OCI-LY7 (cell line): ENCODE measurements at regions not wholly inside any gene's neighbourhood (a gene's known extent, or its start where the extent isn't known, plus 50 kb on each side); places are given as distances from the start of the nearest gene placed in this dataset.

Experiments used
- BruUV-seq: library from RNA; stranded (reverse); fragments of 400-500 nt; replicated peaks from 2 replicates; lab custom pipeline; 2021; lab: Mats Ljungman, UMichigan
- CTCF ChIA-PET: fragments of 300-600 bp; sonication (Branson Sonifier 250); formaldehyde crosslinking; loops from one replicate; lab custom pipeline; 2022; ENCODE audit warnings: antibody characterized with exemption; ENCODE audit not compliant: unreplicated experiment; lab: Charles Lee
- POLR2A ChIA-PET: fragments of 300-600 bp; sonication (Branson Sonifier 250); formaldehyde crosslinking; loops from one replicate; lab custom pipeline; 2022; ENCODE audit warnings: antibody characterized with exemption; lab: Charles Lee
- DNase-seq: peaks from one replicate; pipeline ENCODE4 v3.0.0-alpha.2; 2015; ENCODE audit warnings: low spot score
- H2AFZ ChIP-seq: fragments of 200-600 bp; sonication (generic), shearing (Covaris generic); 2 replicates; pipeline ENCODE4 v1.6.1; 2014; ENCODE audit warnings: mild to moderate bottlenecking, antibody characterized with exemption, low read length, moderate library complexity
- H3K27ac ChIP-seq: fragments of 200-600 bp; sonication (generic); 2 replicates; pipeline ENCODE4 v1.5.1; 2014; ENCODE audit warnings: mixed run types, low read depth, mild to moderate bottlenecking, moderate library complexity, low read length, inconsistent platforms; ENCODE audit not compliant: poor library complexity, severe bottlenecking
- H3K36me3 ChIP-seq: fragments of 200-600 bp; sonication (generic); 2 replicates; pipeline ENCODE4 v1.6.1; 2014; ENCODE audit warnings: mild to moderate bottlenecking, antibody characterized with exemption, low read length, moderate library complexity, mixed read lengths; ENCODE audit not compliant: insufficient read depth
- H3K4me1 ChIP-seq: fragments of 200-600 bp; sonication (generic); 2 replicates; pipeline ENCODE4 v1.5.1; 2014; ENCODE audit warnings: mild to moderate bottlenecking, low read length; ENCODE audit not compliant: insufficient read depth, poor library complexity, severe bottlenecking
- H3K4me2 ChIP-seq: fragments of 200-600 bp; sonication (generic); 2 replicates; pipeline ENCODE4 v1.6.1; 2014; ENCODE audit warnings: mild to moderate bottlenecking, low read length
- H3K4me3 ChIP-seq: fragments of 200-600 bp; sonication (generic); 2 replicates; pipeline ENCODE4 v1.5.1; 2014; ENCODE audit warnings: mild to moderate bottlenecking, low read depth, low read length; ENCODE audit not compliant: poor library complexity, severe bottlenecking
- H3K79me2 ChIP-seq: fragments of 200-600 bp; sonication (generic); 2 replicates; pipeline ENCODE4 v1.6.1; 2016; ENCODE audit warnings: low read depth, mild to moderate bottlenecking, low read length, moderate library complexity, mixed read lengths; ENCODE audit not compliant: insufficient read depth
- H3K9me2 ChIP-seq: fragments of 200-600 bp; sonication (generic); 2 replicates; pipeline ENCODE4 v1.6.1; 2016; ENCODE audit warnings: mild to moderate bottlenecking, low read length, mixed read lengths; ENCODE audit not compliant: insufficient read depth
- H3K9me3 ChIP-seq: fragments of 200-600 bp; sonication (generic); 2 replicates; pipeline ENCODE4 v1.6.1; 2014; ENCODE audit warnings: mild to moderate bottlenecking, mixed run types, low read length, mixed read lengths
- H4K20me1 ChIP-seq: fragments of 200-600 bp; sonication (generic); 2 replicates; pipeline ENCODE4 v1.6.1; 2014; ENCODE audit warnings: mild to moderate bottlenecking, antibody characterized with exemption, low read length, moderate library complexity, mixed read lengths; ENCODE audit not compliant: insufficient read depth
- CTCF ChIP-seq: fragments of 200-600 bp; sonication (generic); conservative IDR thresholded peaks from 2 replicates; pipeline ENCODE4 v1.5.1; 2014; ENCODE audit warnings: mild to moderate bottlenecking, antibody characterized with exemption, low read length, moderate library complexity, mixed read lengths
- EZH2phosphoT487 ChIP-seq: fragments of 200-600 bp; sonication (generic); IDR thresholded peaks from 2 replicates; pipeline ENCODE4 v1.6.1; 2018; ENCODE audit warnings: low read depth, borderline replicate concordance, mild to moderate bottlenecking, mixed run types, antibody characterized with exemption, low read length, moderate library complexity, mixed read lengths
- intact Hi-C: fragments of 100-400 bp; cut with micrococcal nuclease; formaldehyde crosslinking; loops from one replicate; pipeline ENCODE4 v1.10.0; 2022; ENCODE audit not compliant: unreplicated experiment

- H3K9me2 ChIP-seq: no peaks in the 10 kb centered on the region
- intact Hi-C loops: no loop called here
- DNase-seq: no peak
- no peak overlapping the region for H2AFZ ChIP-seq
- H3K4me1 ChIP-seq: no peaks in the 10 kb centered on the region
- H4K20me1 ChIP-seq: no peaks in the 10 kb centered on the region
- H3K4me2 ChIP-seq: no peak overlapping the region
- POLR2A ChIA-PET: no interaction called here
- H3K9me3 ChIP-seq: no peaks in the 10 kb centered on the region
- no peaks in the 10 kb centered on the region for H3K36me3 ChIP-seq
- TF ChIP-seq CTCF (no peak), EZH2phosphoT487 (no peak)
- no peak overlapping the region for H3K4me3 ChIP-seq
- BruUV-seq: no TSS peak
- no peaks in the 10 kb centered on the region for H3K79me2 ChIP-seq
- CTCF ChIA-PET: no interaction called here
- no peak overlapping the region for H3K27ac ChIP-seq
These were observed 1315.4 kb upstream of the NRXN1 start for GRCh38 chr2:52347292-52347691.

- BruUV-seq: no TSS peak
- Histone ChIP-seq H3K4me3 (no peak overlapping the region), H3K27ac (no peak overlapping the region), H3K4me2 (no peak overlapping the region), H3K79me2 (no peaks in the 10 kb centered on the region), H2AFZ (0 out of 2 replicates have a peak overlapping the region, but pooled peaks have one; percentile 18), H3K36me3 (no peaks in the 10 kb centered on the region), H3K9me2 (no peaks in the 10 kb centered on the region), H3K4me1 (no peaks in the 10 kb centered on the region), H4K20me1 (no peaks in the 10 kb centered on the region), H3K9me3 (no peaks in the 10 kb centered on the region)
- no peak for DNase-seq
- POLR2A ChIA-PET: no interaction called here
- TF ChIP-seq EZH2phosphoT487 (no peak), CTCF (no peak)
- CTCF ChIA-PET: no interaction called here
- intact Hi-C loops: no loop called here
These were observed 1313.7 kb upstream of the NRXN1 start for GRCh38 chr2:52345676-52346075.

GRCh38 chr2:52345082-52345481 lies 1313.2 kb upstream of the NRXN1 start:
- Histone ChIP-seq H3K36me3 (no peaks in the 10 kb centered on the region), H2AFZ (0 out of 2 replicates have a peak overlapping the region, but pooled peaks have one; percentile 18), H3K4me3 (no peak overlapping the region), H3K4me2 (no peak overlapping the region), H3K27ac (no peak overlapping the region), H4K20me1 (no peaks in the 10 kb centered on the region), H3K9me2 (no peaks in the 10 kb centered on the region), H3K4me1 (no peaks in the 10 kb centered on the region), H3K9me3 (no peaks in the 10 kb centered on the region), H3K79me2 (no peaks in the 10 kb centered on the region)
- POLR2A ChIA-PET: no interaction called here
- no peak for TF ChIP-seq EZH2phosphoT487
- TF ChIP-seq CTCF: no peak
- BruUV-seq: no TSS peak
- intact Hi-C loops: no loop called here
- CTCF ChIA-PET: no interaction called here
- no peak for DNase-seq
